Muscle of leg (tissue), 3 donors: ENCODE measurements at regions not wholly inside any gene's neighbourhood (a gene's known extent, or its start where the extent isn't known, plus 50 kb on each side); places are given as distances from the start of the nearest gene placed in this dataset.

Source experiments
- DNase-seq: peaks from one replicate; pipeline ENCODE4 v3.0.0; 2013
- H3K27ac ChIP-seq: one replicate; pipeline ENCODE4 v1.5.1; 2013; ENCODE audit warnings: mild to moderate bottlenecking, low read length, control low read depth
- H3K27me3 ChIP-seq: one replicate; pipeline ENCODE4 v1.6.1; 2013; ENCODE audit warnings: low read length; ENCODE audit not compliant: control insufficient read depth, insufficient read depth
- H3K36me3 ChIP-seq: one replicate; pipeline ENCODE4 v1.6.1; 2013; ENCODE audit warnings: low read length; ENCODE audit not compliant: control insufficient read depth, insufficient read depth
- H3K4me1 ChIP-seq: one replicate; pipeline ENCODE4 v1.6.1; 2013; ENCODE audit warnings: low read length; ENCODE audit not compliant: control insufficient read depth, insufficient read depth
- H3K4me3 ChIP-seq: one replicate; pipeline ENCODE4 v1.5.1; 2013; ENCODE audit warnings: low read length, control low read depth
- H3K9me3 ChIP-seq: replicated peaks from 2 replicates; pipeline ENCODE4 v1.6.1; 2013; ENCODE audit warnings: low read depth, low read length; ENCODE audit not compliant: control insufficient read depth
- WGBS: methylation state at CpG from one replicate; pipeline ENCODE4 v1.1.5; 2013; ENCODE audit warnings: missing lambda C conversion rate; ENCODE audit not compliant: insufficient coverage; 5-methylcytosine and 5-hydroxymethylcytosine counted together

DNA sequence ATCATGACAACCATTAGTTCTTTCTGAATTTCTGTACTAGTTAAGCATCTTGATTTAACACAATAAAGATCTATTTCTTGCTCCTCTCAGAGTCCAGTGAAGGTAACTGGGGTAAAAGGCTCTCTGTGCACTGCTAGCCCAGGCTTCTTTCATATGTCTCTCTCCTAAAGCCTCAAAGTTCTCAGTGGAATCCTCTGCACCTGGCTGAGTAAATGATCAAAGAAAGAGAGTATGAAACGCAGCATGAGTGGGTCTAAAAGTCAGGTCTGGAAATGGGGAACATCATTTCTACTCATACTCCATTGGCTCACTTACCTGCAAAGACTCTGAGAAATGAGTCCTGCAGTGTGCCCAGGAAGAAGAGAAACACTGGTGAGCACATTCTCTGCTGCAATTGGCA is 418.5 kb downstream of the PTPRC start:
- Histone ChIP-seq H3K36me3 (no peaks in the 10 kb centered on the region), H3K4me3 (no peak overlapping the region), H3K27ac (no peak overlapping the region), H3K27me3 (no peaks in the 10 kb centered on the region), H3K4me1 (no peaks in the 10 kb centered on the region), H3K9me3 (no peaks in the 10 kb centered on the region)
- WGBS: no CpG with 5 or more reads among the region's 1 CpG
- DNase-seq: peak; percentile 8

DNA sequence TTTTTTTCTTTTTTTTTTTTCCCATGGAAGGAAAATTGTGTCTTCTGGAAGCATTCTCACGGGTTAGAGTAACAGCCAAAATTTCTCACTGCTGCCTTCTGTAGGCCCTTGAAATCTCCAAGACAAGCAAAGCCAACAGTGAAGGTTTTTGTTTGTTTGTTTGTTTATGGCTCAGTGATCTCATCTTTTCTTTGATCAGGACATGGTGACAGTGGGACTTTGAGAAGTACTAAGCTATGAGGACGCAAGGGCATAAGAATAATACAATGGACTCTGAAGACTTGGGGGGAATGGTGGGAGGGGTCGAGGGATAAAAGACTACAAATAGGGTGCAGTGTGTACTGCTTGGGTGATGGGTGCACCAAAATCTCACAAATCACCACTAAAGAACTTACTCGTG is 419.4 kb downstream of the PTPRC start:
- no peak overlapping the region for H3K27ac ChIP-seq
- H3K4me1 ChIP-seq: no peaks in the 10 kb centered on the region
- DNase-seq: no peak
- H3K4me3 ChIP-seq: no peak overlapping the region
- WGBS: no CpG with 5 or more reads among the region's 4 CpGs
- H3K36me3 ChIP-seq: no peaks in the 10 kb centered on the region
- no peaks in the 10 kb centered on the region for H3K27me3 ChIP-seq
- no peaks in the 10 kb centered on the region for H3K9me3 ChIP-seq

DNA sequence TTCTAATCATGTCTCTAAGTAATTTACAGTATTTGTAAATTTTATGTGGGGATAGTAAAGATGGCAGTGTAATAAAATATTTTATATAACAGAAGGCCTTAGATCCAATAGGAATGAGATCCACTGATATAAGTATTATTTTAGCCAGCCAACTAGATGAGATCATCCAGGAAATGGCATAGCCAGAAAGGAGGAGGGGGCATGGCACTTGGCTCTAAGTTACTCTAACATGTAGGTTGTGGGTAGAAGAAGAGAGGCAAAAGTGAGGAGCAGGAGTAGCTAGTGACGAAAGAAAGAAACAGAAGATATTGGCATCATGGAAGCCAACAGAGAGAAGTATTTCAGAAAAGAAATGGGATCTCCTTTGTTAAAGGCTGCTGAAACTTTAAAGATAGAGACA is 426.1 kb downstream of the PTPRC start:
- no peak for DNase-seq
- Histone ChIP-seq H3K27me3 (no peaks in the 10 kb centered on the region), H3K4me1 (no peaks in the 10 kb centered on the region), H3K9me3 (no peaks in the 10 kb centered on the region), H3K4me3 (no peak overlapping the region), H3K36me3 (no peaks in the 10 kb centered on the region), H3K27ac (no peak overlapping the region)
- WGBS: 85% methylated on average over 1 of the region's 1 CpG

DNA sequence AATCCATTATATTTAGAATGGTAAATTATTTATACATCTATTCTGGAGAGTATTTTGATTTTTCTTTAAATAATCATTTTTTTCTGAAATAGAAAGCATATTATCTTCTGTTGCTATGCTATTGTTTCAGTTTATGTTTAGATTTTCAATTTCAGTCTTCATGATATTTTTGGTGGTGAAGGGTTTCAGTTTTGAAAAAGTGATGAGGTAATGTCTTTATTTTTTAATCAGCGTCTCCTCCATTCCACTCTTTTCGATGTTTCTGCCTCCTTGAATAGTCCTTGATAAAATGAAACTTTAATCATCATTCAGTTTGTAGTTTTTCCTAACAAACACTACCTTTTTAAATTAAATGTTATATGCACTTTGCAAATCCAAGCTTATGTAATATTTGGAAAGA is 428.6 kb downstream of the PTPRC start:
- no peaks in the 10 kb centered on the region for H3K9me3 ChIP-seq
- no peak overlapping the region for H3K27ac ChIP-seq
- no peak overlapping the region for H3K4me3 ChIP-seq
- no peaks in the 10 kb centered on the region for H3K4me1 ChIP-seq
- H3K27me3 ChIP-seq: no peaks in the 10 kb centered on the region
- DNase-seq: no peak
- no CpG with 5 or more reads among the region's 2 CpGs for WGBS
- no peaks in the 10 kb centered on the region for H3K36me3 ChIP-seq

DNA sequence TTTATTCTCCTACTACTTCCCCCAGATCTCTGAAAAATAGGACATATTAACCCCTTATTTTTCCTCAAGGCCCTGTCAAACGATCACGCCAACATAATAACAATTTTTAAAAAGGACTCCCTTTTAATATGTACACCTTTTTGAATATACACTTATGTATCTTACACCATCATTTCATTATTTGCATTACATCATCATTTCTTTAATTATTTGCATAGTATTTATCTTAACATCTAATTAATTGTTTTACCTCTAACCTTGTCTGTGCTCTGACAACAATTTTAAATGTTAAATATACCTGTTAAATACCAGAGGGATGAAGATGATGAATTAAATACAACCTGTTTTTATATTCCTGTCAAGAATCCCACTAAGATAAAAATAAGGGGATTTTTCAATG is 432.2 kb downstream of the PTPRC start:
- no CpG with 5 or more reads among the region's 2 CpGs for WGBS
- no peaks in the 10 kb centered on the region for H3K27me3 ChIP-seq

DNA sequence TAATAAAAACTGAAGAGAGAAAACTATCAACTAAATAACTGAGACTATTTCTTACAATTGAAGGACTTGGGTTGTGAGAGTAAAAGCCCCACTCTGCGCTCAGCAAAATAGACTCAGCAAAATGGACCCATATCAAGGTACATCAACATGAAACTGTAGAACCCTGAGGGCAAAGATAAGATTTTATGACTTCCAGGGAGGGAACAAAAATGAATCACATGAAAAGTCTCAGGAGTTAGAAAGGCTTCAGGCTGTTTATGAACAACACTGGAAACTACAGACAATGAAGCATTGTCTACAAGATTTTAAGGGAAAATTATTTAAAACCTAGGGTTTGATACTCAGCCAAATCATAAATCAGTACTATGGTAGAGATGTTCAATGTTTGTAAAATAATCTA is 434.3 kb downstream of the PTPRC start:
- Histone ChIP-seq H3K4me3 (no peak overlapping the region), H3K4me1 (no peaks in the 10 kb centered on the region), H3K9me3 (no peaks in the 10 kb centered on the region), H3K36me3 (no peaks in the 10 kb centered on the region), H3K27ac (no peak overlapping the region), H3K27me3 (no peaks in the 10 kb centered on the region)
- no CpG with 5 or more reads among the region's 1 CpG for WGBS
- no peak for DNase-seq

More for the DNA sequence above, 432.2 kb downstream of the PTPRC start:
- no peak for DNase-seq
- no peaks in the 10 kb centered on the region for H3K9me3 ChIP-seq
- no peak overlapping the region for H3K27ac ChIP-seq
- H3K4me1 ChIP-seq: no peaks in the 10 kb centered on the region
- no peaks in the 10 kb centered on the region for H3K36me3 ChIP-seq
- no peak overlapping the region for H3K4me3 ChIP-seq

DNA sequence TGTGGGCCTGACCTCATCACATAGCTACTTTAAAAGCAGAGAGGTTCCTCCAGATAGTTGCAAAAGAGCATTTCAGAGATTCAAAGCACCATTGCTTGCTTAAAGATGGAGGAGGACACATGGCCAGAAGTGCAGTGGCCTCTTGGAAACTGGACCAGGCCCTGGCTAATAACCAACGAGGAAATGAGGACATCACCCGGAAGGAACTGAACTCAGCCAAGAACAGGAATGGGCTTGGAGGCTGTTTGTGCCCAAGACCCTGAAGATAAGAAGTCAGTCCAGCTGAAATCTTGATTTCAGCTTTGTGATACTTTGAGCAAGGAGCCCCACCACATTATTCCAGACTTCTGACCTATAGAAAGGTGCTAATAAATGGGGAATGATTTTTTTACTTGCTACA is 437.0 kb downstream of the PTPRC start:
- H3K27ac ChIP-seq: no peak overlapping the region
- 50% methylated on average over 1 of the region's 2 CpGs for WGBS
- no peak overlapping the region for H3K4me3 ChIP-seq
- H3K4me1 ChIP-seq: no peaks in the 10 kb centered on the region
- DNase-seq: no peak
- no peaks in the 10 kb centered on the region for H3K27me3 ChIP-seq
- no peaks in the 10 kb centered on the region for H3K36me3 ChIP-seq
- no peaks in the 10 kb centered on the region for H3K9me3 ChIP-seq

DNA sequence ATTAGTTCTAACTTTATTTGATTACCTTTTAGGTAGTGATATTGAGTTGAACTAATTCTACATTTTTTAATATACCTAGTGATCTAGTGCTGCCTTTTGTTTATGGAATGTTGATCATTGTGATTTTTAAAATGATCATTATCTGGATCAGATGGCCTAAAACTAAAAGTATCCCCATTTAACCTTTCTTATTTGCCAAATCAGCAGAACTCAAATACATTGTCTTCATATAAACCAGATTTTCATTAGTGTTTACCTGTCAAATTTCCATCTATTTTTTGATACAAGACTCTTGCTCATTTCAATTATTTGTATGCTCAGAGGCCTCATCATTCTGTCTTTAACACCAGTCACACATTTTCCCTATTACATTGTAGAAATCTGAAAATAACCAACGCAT is 441.2 kb downstream of the PTPRC start:
- no peaks in the 10 kb centered on the region for H3K36me3 ChIP-seq
- WGBS: no CpG with 5 or more reads among the region's 1 CpG

DNA sequence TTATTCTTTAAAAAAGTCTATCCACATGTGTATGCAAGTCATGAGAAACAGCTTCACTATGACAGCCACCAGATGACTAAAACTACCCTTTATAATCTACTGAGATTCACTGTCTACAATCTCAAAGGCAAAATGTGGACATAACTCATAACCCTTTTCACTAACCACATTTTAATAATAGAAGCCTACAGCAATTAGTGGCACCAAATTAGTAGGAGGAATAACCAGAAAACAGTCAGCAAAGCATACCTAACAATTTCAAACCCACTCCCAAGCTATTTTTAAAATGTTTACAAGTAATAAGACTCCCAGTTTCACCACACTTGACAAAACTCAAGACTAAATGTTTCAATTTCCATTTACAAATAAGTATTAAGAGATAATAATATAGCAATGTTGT is 442.9 kb downstream of the PTPRC start:
- no peaks in the 10 kb centered on the region for H3K4me1 ChIP-seq
- no peak overlapping the region for H3K27ac ChIP-seq
- no peak for DNase-seq
- no peaks in the 10 kb centered on the region for H3K36me3 ChIP-seq
- no peak overlapping the region for H3K4me3 ChIP-seq
- H3K27me3 ChIP-seq: no peaks in the 10 kb centered on the region
- H3K9me3 ChIP-seq: no peaks in the 10 kb centered on the region

More for the DNA sequence above, 441.2 kb downstream of the PTPRC start:
- H3K4me1 ChIP-seq: no peaks in the 10 kb centered on the region
- H3K4me3 ChIP-seq: no peak overlapping the region
- no peak for DNase-seq
- no peak overlapping the region for H3K27ac ChIP-seq
- no peaks in the 10 kb centered on the region for H3K27me3 ChIP-seq
- H3K9me3 ChIP-seq: no peaks in the 10 kb centered on the region

DNA sequence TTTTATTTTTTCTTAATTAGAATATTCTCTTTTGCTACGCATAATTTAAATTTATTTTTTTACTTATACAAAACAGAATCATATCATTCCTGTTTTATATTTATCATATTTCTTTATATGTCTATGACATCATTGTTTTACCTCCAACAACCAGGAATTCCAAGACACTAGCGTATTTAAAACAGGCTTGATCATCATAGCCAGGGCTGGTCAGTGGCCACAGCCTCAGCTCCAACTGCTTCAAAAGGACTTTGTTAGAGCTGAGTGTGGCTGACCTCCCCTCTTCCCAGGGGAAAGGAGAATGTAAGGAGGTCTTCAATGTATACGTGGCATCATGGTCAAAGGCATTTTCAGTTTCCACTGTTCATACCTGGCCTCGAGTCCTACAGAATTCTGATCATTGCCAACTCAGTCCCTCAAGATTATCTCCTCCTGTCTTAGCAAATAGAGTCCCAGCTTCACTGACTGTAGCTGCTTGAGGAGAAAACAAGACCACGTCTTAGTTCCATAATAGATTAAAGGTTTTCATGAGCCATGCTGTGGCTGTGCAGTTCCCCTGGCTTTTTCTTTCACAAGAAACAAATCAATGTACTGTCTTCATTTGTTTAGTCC is 444.0 kb downstream of the PTPRC start:
- no peaks in the 10 kb centered on the region for H3K9me3 ChIP-seq
- no peaks in the 10 kb centered on the region for H3K4me1 ChIP-seq
- no peaks in the 10 kb centered on the region for H3K27me3 ChIP-seq
- DNase-seq: no peak
- no peak overlapping the region for H3K27ac ChIP-seq
- no peaks in the 10 kb centered on the region for H3K36me3 ChIP-seq
- no peak overlapping the region for H3K4me3 ChIP-seq
- WGBS: 80% methylated on average over 2 of the region's 5 CpGs

DNA sequence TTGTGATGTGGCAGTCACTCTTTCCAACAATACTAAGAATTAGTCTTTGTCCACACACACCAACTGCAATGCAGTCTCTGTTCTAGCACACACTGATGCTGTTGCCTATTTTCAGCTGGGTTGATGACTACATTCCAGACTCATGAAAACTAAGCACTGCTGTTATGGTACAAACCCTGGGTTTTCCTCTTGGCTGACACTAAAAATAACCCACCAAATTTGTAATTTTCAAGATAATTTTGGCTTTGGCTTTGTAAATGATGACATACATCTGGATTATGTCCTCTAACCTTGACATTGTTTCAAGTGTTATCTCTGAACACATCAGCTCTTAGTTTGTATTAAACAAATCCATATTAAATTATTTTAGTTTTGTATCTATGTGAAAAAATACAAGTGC is 444.8 kb downstream of the PTPRC start:
- Histone ChIP-seq H3K27me3 (no peaks in the 10 kb centered on the region), H3K4me1 (no peaks in the 10 kb centered on the region), H3K27ac (no peak overlapping the region), H3K36me3 (no peaks in the 10 kb centered on the region), H3K9me3 (no peaks in the 10 kb centered on the region), H3K4me3 (no peak overlapping the region)
- DNase-seq: no peak
